Spleen (tissue), 11 donors: ENCODE measurements at regions not wholly inside any gene's neighbourhood (a gene's known extent, or its start where the extent isn't known, plus 50 kb on each side); places are given as distances from the start of the nearest gene placed in this dataset.
"Not testable (repeated sequence)": the region's sequence is repeated elsewhere in the genome, so short reads cannot be mapped to it uniquely, and the experiment has no call there.

ENCODE experiments used
- DNase-seq: peaks from one replicate; pipeline ENCODE4 v3.0.0-alpha.2; 2020
- H3K27ac ChIP-seq, 8 donors: fragments of 200-600 bp; sonication (generic) in 7 of 8; 1 replicate in 4 of 8; 2 replicates in 4 of 8; pipeline versions ENCODE4 v1.5.0 to v1.8.0; 2016 to 2021; ENCODE audit warnings: inconsistent platforms in 4 of 8, mild to moderate bottlenecking in 4 of 8, moderate library complexity in 1 of 8
- H3K27me3 ChIP-seq, 7 donors: fragments of 200-600 bp; sonication (generic) in 6 of 7; replicated peaks in 1 of 7; 1 replicate in 4 of 7; 2 replicates in 3 of 7; pipeline versions ENCODE4 v1.5.0 to v1.8.0; 2016 to 2021; ENCODE audit warnings: inconsistent platforms in 3 of 7, mild to moderate bottlenecking in 1 of 7
- H3K36me3 ChIP-seq, 6 donors: fragments of 200-600 bp; sonication (generic) in 5 of 6; 1 replicate in 4 of 6; 2 replicates in 2 of 6; pipeline versions ENCODE4 v1.5.0 to v1.8.0; 2016 to 2021; ENCODE audit warnings: inconsistent platforms in 2 of 6
- H3K4me1 ChIP-seq, 6 donors: fragments of 200-600 bp; sonication (generic) in 5 of 6; 1 replicate in 3 of 6; 2 replicates in 3 of 6; pipeline versions ENCODE4 v1.5.0 to v1.8.0; 2016 to 2021; ENCODE audit warnings: inconsistent platforms in 3 of 6
- H3K4me3 ChIP-seq, 8 donors: fragments of 200-600 bp; sonication (generic) in 7 of 8; 1 replicate in 4 of 8; 2 replicates in 4 of 8; pipeline versions ENCODE4 v1.5.0 to v1.8.0; 2016 to 2021; ENCODE audit warnings: inconsistent platforms in 4 of 8, mild to moderate bottlenecking in 4 of 8, moderate library complexity in 2 of 8
- H3K9me3 ChIP-seq, 8 donors: fragments of 200-600 bp; sonication (generic) in 7 of 8; 1 replicate in 4 of 8; 2 replicates in 4 of 8; pipeline versions ENCODE4 v1.5.0 to v1.8.0; 2016 to 2021; ENCODE audit warnings: inconsistent platforms in 4 of 8
- POLR2A ChIP-seq, 3 donors: fragments of 450-650 bp; IDR thresholded peaks; one replicate each; pipeline ENCODE4 v1.5.1; 2017; ENCODE audit warnings: antibody characterized with exemption in 3 of 3, mild to moderate bottlenecking in 1 of 3
- POLR2AphosphoS5 ChIP-seq, 3 donors: sonication (generic); formaldehyde crosslinking; IDR thresholded peaks; one replicate each; pipeline ENCODE4 v1.5.1; 2017; ENCODE audit warnings: antibody characterized with exemption in 3 of 3
- WGBS, 5 donors: extraction: QIAGEN DNeasy Blood & Tissue Kit in 3 of 5; methylation state at CpG; one replicate each; pipeline versions ENCODE4 v1.1.5 to v1.1.7; 2013 to 2018; 5-methylcytosine and 5-hydroxymethylcytosine counted together
- intact Hi-C: fragments of 100-400 bp; cut with DNase I; formaldehyde crosslinking; loops from one replicate; pipeline ENCODE4 v1.15.0; 2023; ENCODE audit warnings: low total_unique reads
- TF ChIP-seq, protein P1 (sequence below), 11 experiments: fragments of 200-600 bp in 7 of 11; fragments of 450-650 bp in 4 of 11; sonication (generic) in 4 of 11; IDR thresholded peaks in 8 of 11; conservative IDR thresholded peaks in 3 of 11; 1 replicate in 7 of 11; 2 replicates in 4 of 11; pipeline versions ENCODE4 v1.4.0 to v1.8.0; 2016 to 2021; ENCODE audit warnings: antibody characterized with exemption in 11 of 11, inconsistent platforms in 4 of 11, mild to moderate bottlenecking in 1 of 11
- donor health status: healthy with polysubstance abuse.
- donor health status: DM: no; HTN: no; CAD: no; lungs with moderate emphysema.
- donor health status: DM: no; HTN: no; CAD: no.
- donor health status: Bipolar disorder and iron deficiency.
- donor health status: healthy.
- donor health status: DM: no; HTN: no; CAD: no.
- donor health status: DM: yes; HTN: yes; CAD: no.

DNA sequence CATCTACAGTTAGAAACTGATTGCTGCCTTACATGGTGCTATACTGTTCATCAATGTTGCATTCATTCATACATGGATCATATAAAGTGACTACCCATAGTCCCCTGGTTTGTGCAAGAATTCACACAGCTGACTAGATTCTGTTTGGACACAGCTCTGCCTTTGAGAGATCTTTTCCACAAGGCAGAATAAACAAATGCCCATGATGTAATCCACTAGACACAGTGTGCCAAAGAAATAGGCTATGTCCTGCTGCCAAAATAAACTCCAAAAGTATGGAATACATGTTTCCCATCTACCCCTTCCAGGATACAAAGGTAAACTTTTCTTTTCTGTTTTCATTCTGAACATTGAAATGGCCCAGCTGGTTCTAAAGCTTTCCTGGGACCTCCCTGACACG lies 269.4 kb upstream of the CHAC2 start:
- H3K27me3 ChIP-seq, result no peaks in the 10 kb centered on the region
- DNase-seq, result no peak
- H3K36me3 ChIP-seq, result no peaks in the 10 kb centered on the region
- no peak overlapping the region for H3K27ac ChIP-seq
- no peaks in the 10 kb centered on the region for H3K4me1 ChIP-seq
- H3K4me3 ChIP-seq, result no peak overlapping the region
- intact Hi-C loops, result no loop called here
- 66 to 96% (median 72%) methylated on average over 1 of the region's 1 CpG for whole genome bisulfite sequencing, 5 donors
- H3K9me3 ChIP-seq, result no peaks in the 10 kb centered on the region
- TF ChIP-seq, protein P1, sequence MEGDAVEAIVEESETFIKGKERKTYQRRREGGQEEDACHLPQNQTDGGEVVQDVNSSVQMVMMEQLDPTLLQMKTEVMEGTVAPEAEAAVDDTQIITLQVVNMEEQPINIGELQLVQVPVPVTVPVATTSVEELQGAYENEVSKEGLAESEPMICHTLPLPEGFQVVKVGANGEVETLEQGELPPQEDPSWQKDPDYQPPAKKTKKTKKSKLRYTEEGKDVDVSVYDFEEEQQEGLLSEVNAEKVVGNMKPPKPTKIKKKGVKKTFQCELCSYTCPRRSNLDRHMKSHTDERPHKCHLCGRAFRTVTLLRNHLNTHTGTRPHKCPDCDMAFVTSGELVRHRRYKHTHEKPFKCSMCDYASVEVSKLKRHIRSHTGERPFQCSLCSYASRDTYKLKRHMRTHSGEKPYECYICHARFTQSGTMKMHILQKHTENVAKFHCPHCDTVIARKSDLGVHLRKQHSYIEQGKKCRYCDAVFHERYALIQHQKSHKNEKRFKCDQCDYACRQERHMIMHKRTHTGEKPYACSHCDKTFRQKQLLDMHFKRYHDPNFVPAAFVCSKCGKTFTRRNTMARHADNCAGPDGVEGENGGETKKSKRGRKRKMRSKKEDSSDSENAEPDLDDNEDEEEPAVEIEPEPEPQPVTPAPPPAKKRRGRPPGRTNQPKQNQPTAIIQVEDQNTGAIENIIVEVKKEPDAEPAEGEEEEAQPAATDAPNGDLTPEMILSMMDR (IDR thresholded peaks at IDR 0.05 in 8 of 11, conservative IDR thresholded peaks at IDR 0.05 in 3 of 11), result no peak
- TF ChIP-seq POLR2A (IDR thresholded peaks at IDR 0.05) (no peak), POLR2AphosphoS5 (IDR thresholded peaks at IDR 0.05) (no peak)

DNA sequence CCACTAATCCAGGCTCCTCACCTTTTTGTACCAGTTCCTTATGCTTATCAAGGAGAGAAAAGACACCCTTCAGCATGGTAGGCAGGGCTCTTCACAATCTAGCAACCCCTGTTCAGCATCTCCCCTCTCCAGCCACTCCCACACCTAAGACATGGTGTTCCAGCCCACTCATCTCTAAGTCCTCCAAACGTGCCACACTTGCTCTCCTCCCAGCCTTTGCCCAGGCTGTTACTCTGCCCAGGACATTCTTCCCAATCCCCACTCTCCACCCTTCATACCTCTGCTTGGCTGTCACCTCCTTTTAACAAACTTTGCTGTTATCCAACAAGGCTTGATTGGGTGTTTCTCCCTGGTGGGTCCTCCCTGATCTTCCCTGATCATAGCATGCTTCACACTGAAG lies 270.6 kb upstream of the CHAC2 start:
- DNase-seq, result no peak
- H3K9me3 ChIP-seq, result no peaks in the 10 kb centered on the region
- TF ChIP-seq POLR2AphosphoS5 (IDR thresholded peaks at IDR 0.05) (no peak), POLR2A (IDR thresholded peaks at IDR 0.05) (no peak)
- TF ChIP-seq, protein P1 (IDR thresholded peaks at IDR 0.05 in 8 of 11, conservative IDR thresholded peaks at IDR 0.05 in 3 of 11), result no peak
- H3K27me3 ChIP-seq, result no peaks in the 10 kb centered on the region
- H3K4me3 ChIP-seq, result no peak overlapping the region
- H3K36me3 ChIP-seq, result no peaks in the 10 kb centered on the region
- no peaks in the 10 kb centered on the region for H3K4me1 ChIP-seq
- intact Hi-C loops, result no loop called here
- H3K27ac ChIP-seq, result no peak overlapping the region
- WGBS, 5 donors, result 29 to 61% (median 52%) methylated on average over 1 of the region's 1 CpG

DNA sequence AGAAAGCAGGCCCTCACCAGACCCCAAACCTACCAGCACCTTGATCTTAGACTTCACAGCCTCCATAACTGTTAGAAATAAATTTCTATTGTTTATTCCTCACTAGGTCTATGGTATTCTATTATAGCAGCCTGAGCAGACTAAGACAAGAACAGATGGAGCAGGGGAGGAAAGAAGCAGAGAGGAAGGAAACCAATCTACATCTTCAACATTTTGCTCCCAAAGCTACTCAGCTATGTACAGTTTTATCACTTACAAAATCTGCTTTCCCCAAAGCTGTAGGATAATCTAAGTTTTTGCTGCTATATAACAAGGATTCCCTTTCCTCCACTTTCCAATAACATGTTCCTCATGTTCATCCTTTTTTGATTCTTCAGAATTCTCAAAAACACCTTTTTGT lies 274.4 kb upstream of the CHAC2 start:
- no peak for DNase-seq
- Histone ChIP-seq H3K4me3 (no peak overlapping the region), H3K27ac (no peak overlapping the region), H3K27me3 (no peaks in the 10 kb centered on the region), H3K9me3 (no peaks in the 10 kb centered on the region), H3K4me1 (no peaks in the 10 kb centered on the region), H3K36me3 (no peaks in the 10 kb centered on the region)
- intact Hi-C loops, result no loop called here
- no peak for TF ChIP-seq POLR2AphosphoS5 (IDR thresholded peaks at IDR 0.05)
- TF ChIP-seq POLR2A (IDR thresholded peaks at IDR 0.05), result no peak
- TF ChIP-seq, protein P1 (IDR thresholded peaks at IDR 0.05 in 8 of 11, conservative IDR thresholded peaks at IDR 0.05 in 3 of 11), result no peak

DNA sequence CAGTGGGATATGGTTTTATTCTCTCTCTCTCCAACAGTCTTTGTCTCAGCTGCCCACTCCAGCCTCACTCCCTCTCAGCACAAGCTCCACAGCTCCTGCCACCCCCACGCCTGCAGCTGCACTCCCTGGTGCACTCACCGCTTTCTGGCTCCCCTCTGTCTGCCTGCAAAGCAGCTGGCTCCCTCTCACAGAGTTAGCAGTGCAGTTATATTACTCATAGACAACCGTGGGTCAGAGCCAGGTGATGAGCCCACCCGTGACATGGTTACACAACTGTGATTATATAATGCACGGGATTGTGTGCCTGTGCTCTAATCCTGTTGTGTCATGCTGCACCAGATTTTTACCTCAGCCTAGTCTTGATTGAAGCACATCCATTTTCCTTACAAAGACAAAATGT lies 276.9 kb upstream of the CHAC2 start:
- DNase-seq, result no peak
- no peak overlapping the region for H3K4me3 ChIP-seq
- H3K36me3 ChIP-seq, result no peaks in the 10 kb centered on the region
- intact Hi-C loops, result no loop called here
- no peak overlapping the region for H3K27ac ChIP-seq
- H3K4me1 ChIP-seq, result no peaks in the 10 kb centered on the region
- WGBS, 5 donors, result 55 to 68% (median 63%) methylated on average over 5 of the region's 5 CpGs
- H3K27me3 ChIP-seq, result no peaks in the 10 kb centered on the region
- peaks cover 0 to 4% (median 0%) of the 10 kb centered on the region in 8 donors for H3K9me3 ChIP-seq
- TF ChIP-seq POLR2A (IDR thresholded peaks at IDR 0.05) (no peak), POLR2AphosphoS5 (IDR thresholded peaks at IDR 0.05) (no peak)
- TF ChIP-seq, protein P1 (IDR thresholded peaks at IDR 0.05 in 8 of 11, conservative IDR thresholded peaks at IDR 0.05 in 3 of 11), result no peak

DNA sequence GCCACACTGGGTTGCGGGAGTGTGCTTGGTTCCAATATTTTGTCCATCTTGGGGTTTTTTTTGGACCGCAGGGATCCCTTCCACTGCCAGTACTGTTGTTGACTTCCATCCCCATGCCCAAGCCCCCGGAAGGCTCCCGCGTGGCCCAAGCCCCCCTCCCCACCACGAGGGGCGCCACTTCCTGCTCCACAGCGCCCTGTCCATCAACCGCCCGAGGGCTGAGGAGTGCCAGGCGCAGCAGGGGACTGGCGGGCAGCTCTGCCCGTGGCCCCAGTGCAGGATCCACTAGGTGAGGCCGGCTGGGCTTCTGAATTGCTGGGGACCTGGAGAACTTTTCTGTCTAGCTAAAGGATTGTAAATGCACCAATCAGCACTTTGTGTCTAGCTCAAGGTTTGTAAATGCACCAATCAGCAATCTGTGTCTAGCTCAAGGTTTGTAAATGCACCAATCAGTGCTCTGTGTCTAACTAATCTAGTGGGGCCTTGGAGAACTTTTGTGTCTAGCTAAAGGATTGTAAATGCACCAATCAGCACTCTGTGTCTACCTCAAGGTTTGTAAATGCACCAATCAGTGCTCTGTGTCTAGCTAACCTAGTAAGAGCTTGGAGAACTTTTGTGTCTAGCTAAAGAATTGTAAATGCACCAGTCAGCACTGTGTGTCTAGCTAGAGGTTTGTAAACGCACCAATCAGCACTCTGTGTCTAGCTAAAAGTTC lies 281.3 kb upstream of the CHAC2 start:
- WGBS, 5 donors, result 86 to 95% (median 91%) methylated on average over 14 to 15 of the region's 15 CpGs
- H3K9me3 ChIP-seq, H3K36me3 ChIP-seq, DNase-seq, H3K27me3 ChIP-seq, H3K4me3 ChIP-seq, H3K27ac ChIP-seq, H3K4me1 ChIP-seq, intact Hi-C loops: not testable (repeated sequence)
